ENCODE measurements at regions not wholly inside any gene's neighbourhood (a gene's known extent, or its start where the extent isn't known, plus 50 kb on each side); places are given as distances from the start of the nearest gene placed in this dataset.

DNA sequence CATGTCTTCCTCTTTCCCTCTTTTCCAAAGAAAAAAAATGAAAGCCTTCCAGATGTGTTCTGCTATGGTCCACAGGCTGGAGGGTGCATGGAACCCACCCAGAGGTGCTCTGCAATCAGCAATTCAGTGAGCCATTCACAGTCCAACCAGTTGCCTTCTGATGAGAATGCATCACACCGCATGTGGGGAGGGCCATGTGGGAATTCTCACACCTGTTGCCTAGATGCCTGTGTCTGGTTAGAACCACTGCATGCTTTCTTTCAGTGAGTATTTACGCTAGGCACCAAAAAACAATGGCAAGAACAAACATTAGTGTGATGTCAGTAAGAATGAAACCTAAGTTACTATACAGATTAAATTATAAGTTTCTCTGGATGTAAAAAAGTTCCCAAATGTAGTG, 311.6 kb upstream of the CDYL start:
- DNase-seq (ENCODE audit: low read depth): no peak
- no peak overlapping the region for H3K4me3 ChIP-seq (ENCODE audit: low read depth, low read length)
- no peak for TF ChIP-seq CTCF (IDR thresholded peaks at IDR 0.05; ENCODE audit: low read depth, low read length)
- no peak for TF ChIP-seq POLR2A (IDR thresholded peaks at IDR 0.05; ENCODE audit: extremely low read depth, insufficient read length)
- TF ChIP-seq MAX (IDR thresholded peaks at IDR 0.05; ENCODE audit: low read depth, low read length): no peak
- TF ChIP-seq MYC (IDR thresholded peaks at IDR 0.05; ENCODE audit: low read depth, low read length): no peak

- TF ChIP-seq MYC (IDR thresholded peaks at IDR 0.05; ENCODE audit: low read depth, low read length) (no peak), CTCF (IDR thresholded peaks at IDR 0.05; ENCODE audit: low read depth, low read length) (no peak), POLR2A (IDR thresholded peaks at IDR 0.05; ENCODE audit: extremely low read depth, insufficient read length) (no peak), MAX (IDR thresholded peaks at IDR 0.05; ENCODE audit: low read depth, low read length) (no peak)
- H3K4me3 ChIP-seq (ENCODE audit: low read depth, low read length): no peak overlapping the region
- DNase-seq (ENCODE audit: low read depth): no peak
Measured at GRCh38 chr6:4463236-4463635, 313.0 kb upstream of the CDYL start.

DNA sequence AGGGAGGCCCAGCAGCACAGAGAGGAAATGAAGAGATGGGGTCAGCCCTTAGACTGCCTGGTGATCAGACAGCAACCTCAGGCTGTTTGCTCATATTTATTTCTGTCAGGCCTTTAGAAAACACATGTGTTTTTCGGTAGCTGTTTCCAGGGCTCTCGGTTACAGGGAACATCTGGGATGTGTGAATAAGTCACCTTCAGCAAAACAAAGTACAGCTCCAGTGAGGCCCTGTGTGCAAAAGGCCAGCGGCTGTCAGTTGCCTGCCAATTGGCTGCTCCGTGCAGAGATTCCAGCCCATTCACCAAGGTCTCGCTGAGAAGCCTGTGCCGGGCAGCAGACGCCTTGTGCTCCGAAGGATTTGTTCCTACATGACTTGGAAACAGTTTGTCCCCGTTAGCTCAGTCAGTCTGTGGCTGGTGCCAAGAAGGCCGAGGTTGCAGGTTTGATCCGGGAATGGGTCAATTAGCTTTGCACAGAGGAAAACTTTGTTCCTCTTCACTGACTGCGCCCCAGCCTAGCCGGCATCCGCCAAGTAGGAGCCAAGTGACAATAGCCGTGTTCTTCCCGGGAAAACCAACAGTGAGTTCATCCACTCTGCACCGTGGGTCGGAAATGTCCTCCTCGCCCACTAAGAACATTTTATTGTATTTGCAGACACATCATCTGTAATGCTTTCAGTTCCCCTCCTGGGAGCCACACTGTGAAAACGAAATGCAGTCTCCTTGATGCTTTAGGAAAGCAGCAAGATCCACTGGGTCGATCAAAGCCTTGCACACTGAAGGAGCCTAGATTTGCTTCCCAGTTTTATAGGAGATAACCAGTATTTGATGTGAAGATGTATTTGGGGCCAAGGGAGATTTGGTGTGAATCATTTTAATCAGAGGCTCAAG, 315.4 kb upstream of the CDYL start:
- TF ChIP-seq MAX (IDR thresholded peaks at IDR 0.05; ENCODE audit: low read depth, low read length): no peak
- TF ChIP-seq POLR2A (IDR thresholded peaks at IDR 0.05; ENCODE audit: extremely low read depth, insufficient read length): no peak
- TF ChIP-seq CTCF (IDR thresholded peaks at IDR 0.05; ENCODE audit: low read depth, low read length): no peak
- no peak for DNase-seq (ENCODE audit: low read depth)
- H3K4me3 ChIP-seq (ENCODE audit: low read depth, low read length): no peak overlapping the region

- no peak overlapping the region for H3K4me3 ChIP-seq (ENCODE audit: low read depth, low read length)
- TF ChIP-seq MYC (IDR thresholded peaks at IDR 0.05; ENCODE audit: low read depth, low read length) (no peak), MAX (IDR thresholded peaks at IDR 0.05; ENCODE audit: low read depth, low read length) (no peak), CTCF (IDR thresholded peaks at IDR 0.05; ENCODE audit: low read depth, low read length) (no peak), POLR2A (IDR thresholded peaks at IDR 0.05; ENCODE audit: extremely low read depth, insufficient read length) (no peak)
- no peak for DNase-seq (ENCODE audit: low read depth)
Measured at GRCh38 chr6:4459996-4460395, 316.2 kb upstream of the CDYL start.

- TF ChIP-seq CTCF (IDR thresholded peaks at IDR 0.05; ENCODE audit: low read depth, low read length) (no peak), POLR2A (IDR thresholded peaks at IDR 0.05; ENCODE audit: extremely low read depth, insufficient read length) (no peak), MYC (IDR thresholded peaks at IDR 0.05; ENCODE audit: low read depth, low read length) (peak; percentile 41; the same call in 1 of the 2 replicates), MAX (IDR thresholded peaks at IDR 0.05; ENCODE audit: low read depth, low read length) (peak; percentile 33; the same call in 1 of the 2 replicates)
- DNase-seq (ENCODE audit: low read depth): peak; percentile 67
- no peak overlapping the region for H3K4me3 ChIP-seq (ENCODE audit: low read depth, low read length)
Measured at GRCh38 chr6:4459032-4459431, 317.2 kb upstream of the CDYL start.
